Nephron (organoid): ENCODE measurements at regions not wholly inside any gene's neighbourhood (a gene's known extent, or its start where the extent isn't known, plus 50 kb on each side); places are given as distances from the start of the nearest gene placed in this dataset.

Experiments
- H3K27ac Mint-ChIP-seq, 3 experiments: 2 replicates each; pipeline ENCODE4 v1.8.0; 2020; ENCODE audit warnings: mixed read lengths in 3 of 3, mild to moderate bottlenecking in 2 of 3, moderate library complexity in 1 of 3
- H3K27me3 Mint-ChIP-seq: 2 replicates; pipeline ENCODE4 v1.8.0; 2021; ENCODE audit warnings: low read depth, mild to moderate bottlenecking, moderate library complexity, mixed read lengths
- H3K36me3 Mint-ChIP-seq: 2 replicates; pipeline ENCODE4 v1.8.0; 2020; ENCODE audit warnings: low read depth, mixed read lengths
- H3K4me1 Mint-ChIP-seq: 2 replicates; pipeline ENCODE4 v1.8.0; 2020; ENCODE audit warnings: mixed read lengths
- H3K4me3 Mint-ChIP-seq, 3 experiments: 2 replicates each; pipeline ENCODE4 v1.8.0; 2020; ENCODE audit warnings: mild to moderate bottlenecking in 3 of 3, mixed read lengths in 3 of 3, moderate library complexity in 2 of 3
- H3K9me3 Mint-ChIP-seq: 2 replicates; pipeline ENCODE4 v1.8.0; 2020; ENCODE audit warnings: mixed read lengths
- CTCF ChIP-seq, 3 experiments: fragments of 200-600 bp; sonication (generic); IDR thresholded peaks; one replicate each; pipeline ENCODE4 v1.5.0; 2021; ENCODE audit warnings: antibody characterized with exemption in 3 of 3; ENCODE audit not compliant: unreplicated experiment in 3 of 3

GRCh38 chr9:11135851-11136250 is 523.0 kb upstream of the PTPRD start:
- Mint-ChIP-seq H3K4me3 (no peak overlapping the region), H3K4me1 (no peaks in the 10 kb centered on the region), H3K36me3 (no peaks in the 10 kb centered on the region), H3K27me3 (no peaks in the 10 kb centered on the region), H3K9me3 (no peaks in the 10 kb centered on the region), H3K27ac (no peak overlapping the region)
- TF ChIP-seq CTCF (IDR thresholded peaks at IDR 0.05; ENCODE audit: unreplicated experiment in 3 of 3): no peak

GRCh38 chr9:11141357-11141756 is 528.6 kb upstream of the PTPRD start:
- H3K36me3 Mint-ChIP-seq: no peaks in the 10 kb centered on the region
- H3K9me3 Mint-ChIP-seq: no peaks in the 10 kb centered on the region
- TF ChIP-seq CTCF (IDR thresholded peaks at IDR 0.05; ENCODE audit: unreplicated experiment in 3 of 3): no peak
- no peak overlapping the region for H3K27ac Mint-ChIP-seq
- H3K27me3 Mint-ChIP-seq: no peaks in the 10 kb centered on the region
- H3K4me1 Mint-ChIP-seq: no peaks in the 10 kb centered on the region
- H3K4me3 Mint-ChIP-seq: no peak overlapping the region

- Mint-ChIP-seq H3K27ac (no peak overlapping the region), H3K4me1 (no peaks in the 10 kb centered on the region), H3K9me3 (no peaks in the 10 kb centered on the region), H3K27me3 (no peaks in the 10 kb centered on the region), H3K4me3 (no peak overlapping the region), H3K36me3 (no peaks in the 10 kb centered on the region)
- TF ChIP-seq CTCF (IDR thresholded peaks at IDR 0.05; ENCODE audit: unreplicated experiment in 3 of 3): no peak
Measured at GRCh38 chr9:11142965-11143738, 530.4 kb upstream of the PTPRD start.

- no peak overlapping the region for H3K4me3 Mint-ChIP-seq
- peaks cover 3% of the 10 kb centered on the region for H3K27me3 Mint-ChIP-seq
- TF ChIP-seq CTCF (IDR thresholded peaks at IDR 0.05; ENCODE audit: unreplicated experiment in 3 of 3): no peak
- H3K27ac Mint-ChIP-seq: no peak overlapping the region
- no peaks in the 10 kb centered on the region for H3K36me3 Mint-ChIP-seq
- no peaks in the 10 kb centered on the region for H3K4me1 Mint-ChIP-seq
- H3K9me3 Mint-ChIP-seq: no peaks in the 10 kb centered on the region
Measured at GRCh38 chr9:11144746-11145145, 531.9 kb upstream of the PTPRD start.

- H3K9me3 Mint-ChIP-seq: no peaks in the 10 kb centered on the region
Measured at GRCh38 chr9:11148189-11148588, 535.4 kb upstream of the PTPRD start.

More at GRCh38 chr9:11148189-11148588, 535.4 kb upstream of the PTPRD start:
- Mint-ChIP-seq H3K27me3 (peaks cover 3% of the 10 kb centered on the region), H3K4me3 (no peak overlapping the region), H3K4me1 (no peaks in the 10 kb centered on the region), H3K27ac (no peak overlapping the region), H3K36me3 (no peaks in the 10 kb centered on the region)
- no peak for TF ChIP-seq CTCF (IDR thresholded peaks at IDR 0.05; ENCODE audit: unreplicated experiment in 3 of 3)
